ENCODE measurements at regions not wholly inside any gene's neighbourhood (a gene's known extent, or its start where the extent isn't known, plus 50 kb on each side); places are given as distances from the start of the nearest gene placed in this dataset.
"Not testable (repeated sequence)": the region's sequence is repeated elsewhere in the genome, so short reads cannot be mapped to it uniquely, and the experiment has no call there.

DNA sequence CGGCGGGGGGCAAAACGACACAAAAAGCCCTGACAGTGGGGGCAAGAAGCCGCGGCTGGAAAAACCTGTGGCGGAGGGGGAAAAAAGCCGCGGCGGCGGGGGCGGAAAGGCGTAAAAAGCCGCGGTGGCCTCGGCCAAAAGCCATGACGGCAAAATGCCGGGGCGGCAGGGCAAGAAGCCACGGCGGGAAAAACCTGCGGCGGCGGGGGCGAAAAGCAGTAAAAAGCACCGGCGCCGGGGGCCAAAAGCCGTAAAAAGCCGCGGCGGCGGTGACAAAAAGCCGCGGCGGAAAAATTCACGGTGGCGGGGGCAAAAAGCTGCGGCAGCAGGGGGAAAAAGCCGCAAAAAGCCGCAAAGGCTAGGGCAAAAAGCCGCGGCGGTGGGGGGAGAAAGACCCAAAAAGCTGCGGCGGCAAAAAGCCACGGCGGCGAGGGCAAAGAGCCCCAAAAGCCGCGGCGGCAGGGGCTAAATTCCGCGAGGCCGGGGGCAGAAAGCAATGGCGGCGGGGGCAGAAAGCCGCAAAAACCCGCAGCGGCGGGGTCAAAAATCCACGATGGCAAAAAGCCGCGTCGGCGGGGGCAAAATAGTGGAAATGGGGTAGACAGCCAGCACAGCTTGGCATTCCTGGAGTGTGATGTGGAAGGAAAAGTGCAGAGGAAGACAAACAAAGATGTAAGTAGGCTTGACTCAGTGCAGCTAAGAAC is 167.5 kb upstream of the TP53TG3D start:
- H3K27ac ChIP-seq; H3K9me3 ChIP-seq; H3K4me1 ChIP-seq; intact Hi-C loops (cut with DNase I); H3K36me3 ChIP-seq; ATAC-seq: not testable (repeated sequence)
- H3K27me3 ChIP-seq, result peaks cover 0 to 13% (median 4%) of the 10 kb centered on the region in 9 donors
- 7 to 27% (median 20%) methylated on average over 57 to 62 of the region's 65 CpGs for WGBS, 4 donors
- peak in 2 of 5 donors; percentile 3 to 18 for DNase-seq
- peak overlapping the region in 4 of 12 donors; percentile 26 to 39 (median 36) for H3K4me3 ChIP-seq

DNA sequence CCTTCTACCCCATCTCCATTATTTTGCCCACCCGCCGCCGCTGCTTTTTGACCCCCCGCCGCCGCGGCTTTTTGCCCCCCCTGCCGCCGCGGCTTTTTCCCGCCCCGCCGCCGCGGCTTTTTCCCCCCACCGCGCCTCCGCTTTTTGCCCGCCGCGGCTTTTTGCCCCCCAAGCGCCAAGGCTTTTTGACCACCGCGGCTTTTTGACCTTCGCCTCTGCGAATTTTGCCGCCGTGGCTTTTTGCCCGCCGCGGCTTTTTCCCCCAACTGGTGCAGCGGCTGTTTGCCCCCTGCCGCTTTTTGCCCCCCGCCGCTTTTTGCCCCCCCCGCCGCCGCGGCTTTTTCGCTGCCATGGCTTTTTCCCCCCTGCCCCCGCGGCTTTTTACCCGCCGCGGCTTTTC is 137.5 kb upstream of the TP53TG3D start:
- 8 to 18% (median 14%) methylated on average over 45 of the region's 45 CpGs for WGBS, 4 donors
- H3K9me3 ChIP-seq; H3K4me1 ChIP-seq; ATAC-seq; H3K36me3 ChIP-seq; intact Hi-C loops (cut with DNase I); H3K27me3 ChIP-seq; H3K27ac ChIP-seq: not testable (repeated sequence)
- peak in 1 of 5 donors; percentile 27 for DNase-seq
- H3K4me3 ChIP-seq, result peak overlapping the region in 11 of 12 donors; percentile 20 to 56 (median 53)

DNA sequence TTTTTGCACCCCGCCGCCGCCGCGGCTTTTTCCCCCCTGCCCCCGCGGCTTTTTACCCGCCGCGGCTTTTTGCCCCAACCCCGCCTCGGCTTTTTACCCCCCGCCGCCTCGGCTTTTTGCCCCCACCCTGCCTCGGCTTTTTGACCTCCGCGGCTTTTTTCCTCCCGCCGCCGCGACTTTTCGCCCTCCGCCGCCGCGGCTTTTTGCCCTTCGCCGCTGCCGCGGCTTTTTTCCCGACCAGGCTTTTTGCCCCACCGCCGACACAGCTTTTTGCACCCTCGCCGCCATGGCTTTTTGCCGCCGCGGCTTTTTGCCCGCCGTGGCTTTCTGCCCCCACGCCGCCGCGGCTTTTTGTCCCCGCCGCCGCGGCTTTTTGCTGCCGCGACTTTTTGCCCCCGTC is 137.0 kb upstream of the TP53TG3D start:
- WGBS, 4 donors, result 2 to 10% (median 4%) methylated on average over 51 to 52 of the region's 52 CpGs
- ATAC-seq (no peak), DNase-seq (peak in 2 of 5 donors; percentile 12 to 47)
- H3K4me1 ChIP-seq, result peaks cover 0 to 7% (median 0%) of the 10 kb centered on the region in 12 donors
- peaks cover 0 to 9% (median 0%) of the 10 kb centered on the region in 9 donors for H3K27me3 ChIP-seq
- H3K27ac ChIP-seq, result no peak overlapping the region
- H3K4me3 ChIP-seq, result peak overlapping the region; percentile 20 to 56 (median 50)
- H3K9me3 ChIP-seq, result no peaks in the 10 kb centered on the region
- TF ChIP-seq POLR2A (IDR thresholded peaks at IDR 0.05), result no peak
- TF ChIP-seq, protein P1, sequence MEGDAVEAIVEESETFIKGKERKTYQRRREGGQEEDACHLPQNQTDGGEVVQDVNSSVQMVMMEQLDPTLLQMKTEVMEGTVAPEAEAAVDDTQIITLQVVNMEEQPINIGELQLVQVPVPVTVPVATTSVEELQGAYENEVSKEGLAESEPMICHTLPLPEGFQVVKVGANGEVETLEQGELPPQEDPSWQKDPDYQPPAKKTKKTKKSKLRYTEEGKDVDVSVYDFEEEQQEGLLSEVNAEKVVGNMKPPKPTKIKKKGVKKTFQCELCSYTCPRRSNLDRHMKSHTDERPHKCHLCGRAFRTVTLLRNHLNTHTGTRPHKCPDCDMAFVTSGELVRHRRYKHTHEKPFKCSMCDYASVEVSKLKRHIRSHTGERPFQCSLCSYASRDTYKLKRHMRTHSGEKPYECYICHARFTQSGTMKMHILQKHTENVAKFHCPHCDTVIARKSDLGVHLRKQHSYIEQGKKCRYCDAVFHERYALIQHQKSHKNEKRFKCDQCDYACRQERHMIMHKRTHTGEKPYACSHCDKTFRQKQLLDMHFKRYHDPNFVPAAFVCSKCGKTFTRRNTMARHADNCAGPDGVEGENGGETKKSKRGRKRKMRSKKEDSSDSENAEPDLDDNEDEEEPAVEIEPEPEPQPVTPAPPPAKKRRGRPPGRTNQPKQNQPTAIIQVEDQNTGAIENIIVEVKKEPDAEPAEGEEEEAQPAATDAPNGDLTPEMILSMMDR (IDR thresholded peaks at IDR 0.05), result no peak
- no peaks in the 10 kb centered on the region for H3K36me3 ChIP-seq
- intact Hi-C loops (cut with DNase I), result no loop called here

DNA sequence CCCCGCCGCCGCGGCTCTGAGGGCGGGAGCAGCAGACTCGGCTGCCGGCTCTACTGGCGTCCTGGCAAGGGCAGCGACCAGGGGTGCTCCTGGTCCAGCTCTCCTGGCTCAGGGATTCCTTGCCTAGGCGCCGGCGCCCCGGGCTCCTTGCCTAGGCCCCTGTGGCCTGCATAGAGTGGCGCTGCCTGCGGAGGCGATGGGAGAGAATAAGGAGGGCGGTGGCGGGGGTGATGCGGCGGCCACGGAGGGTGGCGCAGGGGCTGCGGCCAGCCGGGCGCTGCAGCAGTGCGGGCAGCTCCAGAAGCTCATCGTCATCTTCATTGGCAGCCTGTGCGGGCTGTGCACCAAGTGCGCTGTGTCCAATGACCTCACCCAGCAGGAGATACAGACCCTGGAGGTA is 136.6 kb upstream of the TP53TG3D start:
- H3K27me3 ChIP-seq; H3K36me3 ChIP-seq; ATAC-seq; H3K4me1 ChIP-seq; H3K27ac ChIP-seq; H3K9me3 ChIP-seq; intact Hi-C loops (cut with DNase I): not testable (repeated sequence)
- H3K4me3 ChIP-seq, result peak overlapping the region in 11 of 12 donors; percentile 21 to 56 (median 53)
- WGBS, 4 donors, result 8 to 28% (median 27%) methylated on average over 5 to 23 of the region's 29 CpGs
- peak in 1 of 5 donors; percentile 28 for DNase-seq

DNA sequence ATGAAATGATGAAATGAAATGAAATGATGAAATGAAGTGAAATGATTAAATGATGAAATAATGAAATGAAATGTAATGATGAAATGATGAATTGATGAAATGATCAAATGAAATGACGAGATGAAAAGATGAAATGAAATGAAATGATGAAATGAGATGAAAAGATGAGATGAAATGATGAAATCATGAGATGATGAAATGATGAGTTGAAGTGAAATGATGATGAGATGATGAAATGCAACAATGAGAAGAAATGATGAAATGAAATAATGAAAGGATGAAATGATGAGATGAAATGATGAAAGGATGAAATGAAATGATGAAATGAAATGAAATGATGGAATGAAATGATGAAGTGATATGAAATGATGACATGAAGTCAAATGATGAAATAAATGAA is 132.7 kb upstream of the TP53TG3D start:
- WGBS, 4 donors, result 59 to 65% (median 62%) methylated on average over 1 of the region's 1 CpG
- H3K36me3 ChIP-seq; intact Hi-C loops (cut with DNase I); H3K4me3 ChIP-seq; DNase-seq; H3K4me1 ChIP-seq; H3K27ac ChIP-seq; H3K27me3 ChIP-seq; ATAC-seq; H3K9me3 ChIP-seq: not testable (repeated sequence)

DNA sequence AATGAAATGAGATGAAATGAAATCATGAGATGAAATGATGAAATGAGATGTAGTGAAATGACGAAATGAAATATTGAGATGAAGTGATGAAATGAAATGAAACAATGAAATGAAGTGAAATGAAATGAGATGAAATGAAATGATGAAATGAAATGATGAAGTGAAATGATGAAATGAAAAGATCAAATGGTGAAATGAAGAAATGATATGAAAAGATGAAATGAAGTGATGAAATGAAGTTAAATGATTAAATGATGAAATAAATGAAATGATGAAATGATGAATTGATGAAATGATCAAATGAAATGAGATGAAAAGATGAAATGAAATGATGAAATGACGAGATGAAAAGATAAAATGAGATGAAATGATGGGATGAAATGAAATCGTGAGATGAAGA is 132.3 kb upstream of the TP53TG3D start:
- 70 to 80% (median 74%) methylated on average over 3 of the region's 3 CpGs for WGBS, 4 donors
- intact Hi-C loops (cut with DNase I); ATAC-seq: not testable (repeated sequence)

DNA sequence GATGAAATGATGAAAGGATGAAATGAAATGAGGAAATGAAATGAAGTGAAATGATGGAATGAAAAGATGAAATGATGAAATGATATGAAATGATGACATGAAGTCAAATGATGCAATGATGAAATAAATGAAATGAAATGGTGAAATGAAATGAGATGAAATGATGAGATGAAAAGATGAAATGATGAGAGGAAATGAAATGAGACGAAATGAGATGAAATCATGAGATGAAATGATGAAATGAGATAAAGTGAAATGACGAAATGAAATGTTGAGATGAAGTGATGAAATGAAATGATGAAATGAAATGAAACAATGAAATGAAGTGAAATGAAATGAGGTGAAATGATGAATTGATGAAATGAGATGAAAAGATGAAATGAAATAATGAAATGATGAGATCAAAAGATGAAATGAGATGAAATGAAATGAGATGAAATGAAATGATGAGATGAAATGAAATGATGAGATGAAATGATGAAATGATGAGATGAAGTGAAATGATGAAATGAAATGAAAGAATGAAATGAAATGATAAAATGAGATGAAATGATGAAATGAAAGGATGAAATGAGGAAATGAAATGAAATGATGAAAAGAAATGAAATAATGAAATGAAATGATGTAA is 131.7 kb upstream of the TP53TG3D start:
- H3K36me3 ChIP-seq; H3K27ac ChIP-seq; intact Hi-C loops (cut with DNase I); H3K9me3 ChIP-seq; H3K4me1 ChIP-seq; DNase-seq; H3K27me3 ChIP-seq; ATAC-seq; H3K4me3 ChIP-seq: not testable (repeated sequence)
- 61 to 77% (median 68%) methylated on average over 2 of the region's 2 CpGs for WGBS, 4 donors

More for the DNA sequence above, 132.3 kb upstream of the TP53TG3D start:
- not testable (repeated sequence) for H3K4me3 ChIP-seq, H3K27ac ChIP-seq, H3K4me1 ChIP-seq, DNase-seq, H3K9me3 ChIP-seq, H3K36me3 ChIP-seq, H3K27me3 ChIP-seq

DNA sequence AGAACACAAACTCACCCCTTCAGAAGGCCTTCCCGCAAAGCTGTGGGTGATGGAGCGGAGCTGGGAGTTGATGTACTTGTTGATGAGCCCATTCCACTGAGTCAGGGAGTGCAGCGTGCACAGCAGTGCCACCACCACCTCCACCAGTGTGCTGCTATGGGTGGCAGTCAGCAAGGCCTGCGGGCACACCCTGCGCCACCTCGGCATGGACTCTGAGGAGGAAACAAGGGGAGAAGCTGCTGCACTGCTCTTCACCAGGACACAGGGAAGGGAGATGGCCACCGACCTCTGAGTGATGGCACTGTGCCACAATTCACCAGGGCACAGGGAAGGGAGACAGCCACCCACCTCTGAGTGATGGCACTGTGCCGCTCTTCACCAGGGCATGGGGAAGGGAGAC is 100.7 kb upstream of the TP53TG3D start:
- ATAC-seq; H3K4me3 ChIP-seq; H3K9me3 ChIP-seq; H3K4me1 ChIP-seq; H3K36me3 ChIP-seq; H3K27ac ChIP-seq; intact Hi-C loops (cut with DNase I); H3K27me3 ChIP-seq: not testable (repeated sequence)
- peak in 1 of 5 donors; percentile 9 for DNase-seq
- 89 to 98% methylated on average over 3 of the region's 8 CpGs; no CpG with 5 or more reads in 2 of the 4 donors for WGBS, 4 donors

DNA sequence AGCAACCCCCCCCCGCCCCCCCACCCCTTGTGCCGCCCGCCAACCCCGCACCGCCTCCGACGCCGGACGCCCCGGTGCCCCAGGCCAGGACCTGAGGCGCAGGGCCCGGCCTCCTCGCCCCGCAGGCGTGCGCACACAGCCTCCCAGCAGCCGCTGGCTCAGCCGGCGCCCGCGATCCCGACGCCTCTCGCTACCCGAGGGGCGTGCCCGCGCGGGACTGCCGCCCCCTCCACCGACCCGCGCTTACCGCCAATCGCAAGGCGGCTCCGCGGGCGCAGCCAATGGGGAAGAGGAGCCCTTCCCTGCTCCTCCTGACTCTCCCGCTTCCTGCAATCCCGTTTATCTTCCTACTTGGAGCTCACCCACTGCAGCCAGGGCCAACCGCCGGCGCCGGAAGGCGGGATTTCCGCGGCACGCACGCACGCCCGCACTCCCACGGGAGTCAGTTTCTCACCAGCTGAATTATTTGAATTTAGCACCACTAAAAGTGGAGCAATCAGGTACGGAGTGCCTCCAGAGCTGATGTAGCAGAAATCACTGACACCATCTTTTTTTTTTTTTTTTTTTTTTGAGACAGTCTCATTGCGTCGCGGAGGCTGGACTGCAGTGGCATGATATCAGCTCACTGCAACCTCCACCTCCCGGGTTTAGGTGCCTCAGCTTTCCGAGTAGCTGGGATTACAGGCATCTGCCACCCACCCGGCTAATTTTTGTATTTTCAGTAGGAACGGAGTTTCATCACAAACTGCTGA is 65.0 kb upstream of the TP53TG3D start:
- ATAC-seq, result peak; percentile 73 to 91 (median 82)
- H3K27me3 ChIP-seq; H3K36me3 ChIP-seq; H3K9me3 ChIP-seq; intact Hi-C loops (cut with DNase I); H3K4me1 ChIP-seq; H3K27ac ChIP-seq; DNase-seq: not testable (repeated sequence)
- peak overlapping the region in 1 of 12 donors; percentile 20 for H3K4me3 ChIP-seq
- 43 to 52% methylated on average over 10 of the region's 61 CpGs; no CpG with 5 or more reads in 2 of the 4 donors for WGBS, 4 donors
